K562 (cell line): ENCODE measurements at regions not wholly inside any gene's neighbourhood (a gene's known extent, or its start where the extent isn't known, plus 50 kb on each side); places are given as distances from the start of the nearest gene placed in this dataset.

ENCODE experiments used
- E2F6 ChIP-seq, 2 experiments: IDR thresholded peaks; 2 replicates each; pipeline ENCODE4 v1.6.1; 2011; ENCODE audit warnings: borderline replicate concordance in 1 of 2, control low read depth in 1 of 2, low read depth in 1 of 2, low read length in 1 of 2, mild to moderate bottlenecking in 1 of 2, mixed read lengths in 1 of 2, moderate library complexity in 1 of 2; ENCODE audit not compliant: insufficient read depth in 1 of 2, insufficient read length in 1 of 2, poor library complexity in 1 of 2, severe bottlenecking in 1 of 2; ENCODE audit errors: extremely low read depth in 1 of 2
- HNRNPLL ChIP-seq: fragments of 200-400 bp; formaldehyde crosslinking; IDR thresholded peaks from 2 replicates; pipeline ENCODE4 v1.6.1; 2017; ENCODE audit warnings: low read length, low read depth, mild to moderate bottlenecking; ENCODE audit not compliant: poor library complexity, severe bottlenecking
- MAZ ChIP-seq, 2 experiments: fragments of 450-650 bp in 1 of 2; sonication (generic) in 1 of 2; formaldehyde crosslinking; IDR thresholded peaks in 1 of 2; conservative IDR thresholded peaks in 1 of 2; 2 replicates each; pipeline versions ENCODE4 v1.4.0 to v1.5.0; 2020; ENCODE audit warnings: mild to moderate bottlenecking in 1 of 2, missing genetic modification reagents in 1 of 2
- NRF1 ChIP-seq, 2 experiments: fragments of 450-650 bp; IDR thresholded peaks in 1 of 2; conservative IDR thresholded peaks in 1 of 2; 2 replicates each; pipeline ENCODE4 v1.6.1; 2014; ENCODE audit warnings: mild to moderate bottlenecking in 2 of 2
- PHF8 ChIP-seq: fragments of 200-600 bp; sonication (generic); IDR thresholded peaks from 2 replicates; pipeline ENCODE4 v1.6.1; 2012; ENCODE audit warnings: mixed run types, mild to moderate bottlenecking, inconsistent platforms, low read length, moderate library complexity, borderline replicate concordance
- PRDM10 ChIP-seq: fragments of 450-650 bp; IDR thresholded peaks from 2 replicates; pipeline ENCODE4 v1.6.1; 2018; ENCODE audit not compliant: partially characterized antibody
- PTTG1 ChIP-seq: fragments of 450-650 bp; IDR thresholded peaks from 2 replicates; pipeline ENCODE4 v1.6.1; 2016; ENCODE audit warnings: low read depth, mild to moderate bottlenecking, missing genetic modification characterization, missing compliant biosample characterization
- RBM14 ChIP-seq: fragments of 200-400 bp; formaldehyde crosslinking; IDR thresholded peaks from 2 replicates; pipeline ENCODE4 v1.6.1; 2018; ENCODE audit warnings: low read depth, mild to moderate bottlenecking, low read length, moderate library complexity, borderline replicate concordance; ENCODE audit not compliant: insufficient read depth
- TAF15 ChIP-seq: fragments of 200-400 bp; formaldehyde crosslinking; IDR thresholded peaks from 2 replicates; pipeline ENCODE4 v1.6.1; 2017; ENCODE audit warnings: mild to moderate bottlenecking, low read depth, low read length, moderate library complexity
- YY1 ChIP-seq, 3 experiments: IDR thresholded peaks; 2 replicates each; pipeline ENCODE4 v1.6.1; 2011; ENCODE audit warnings: low read length in 2 of 3, mild to moderate bottlenecking in 2 of 3, moderate library complexity in 2 of 3, borderline replicate concordance in 1 of 3, control low read depth in 1 of 3, low read depth in 1 of 3; ENCODE audit not compliant: insufficient read depth in 3 of 3, insufficient replicate concordance in 2 of 3, control insufficient read depth in 1 of 3, insufficient read length in 1 of 3; ENCODE audit errors: extremely low read depth in 1 of 3
- ZBTB2 ChIP-seq: fragments of 450-650 bp; IDR thresholded peaks from 2 replicates; pipeline ENCODE4 v1.6.1; 2016; ENCODE audit warnings: antibody characterized with exemption
- ZNF121 ChIP-seq: sonication (generic); formaldehyde crosslinking; conservative IDR thresholded peaks from 2 replicates; pipeline ENCODE4 v1.8.0; 2022; ENCODE audit warnings: missing genetic modification reagents
- ZNF77 ChIP-seq: fragments of 250-450 bp; sonication (Bioruptor Pico); IDR thresholded peaks from 2 replicates; pipeline ENCODE4 v1.5.0; 2020

- TF ChIP-seq ZBTB2: peak; percentile 83
- TF ChIP-seq RBM14: no peak
- peak; percentile 21 for TF ChIP-seq PRDM10
- TF ChIP-seq MAZ (CRISPR knock-in tag; conservative IDR thresholded peaks at IDR 0.05 in 1 of 2, IDR thresholded peaks at IDR 0.05 in 1 of 2): 0 out of 4 replicates have a peak, but pooled peaks have one; percentile 18 to 48
- peak; percentile 72 for TF ChIP-seq ZNF121 (CRISPR knock-in tag)
- no peak for TF ChIP-seq ZNF77 (CRISPR knock-in tag)
- no peak for TF ChIP-seq PTTG1 (tag)
- TF ChIP-seq HNRNPLL: peak; percentile 66
- peak in 1 of 2 experiments; percentile 60 for TF ChIP-seq E2F6 (IDR thresholded peaks at IDR 0.05; ENCODE audit: borderline replicate concordance in 1 of 2, extremely low read depth in 1 of 2, insufficient read depth in 1 of 2, insufficient read length in 1 of 2, low read depth in 1 of 2, low read length in 1 of 2, poor library complexity in 1 of 2, severe bottlenecking in 1 of 2)
- TF ChIP-seq NRF1 (conservative IDR thresholded peaks at IDR 0.05 in 1 of 2, IDR thresholded peaks at IDR 0.05 in 1 of 2): peak; percentile 93 to 94
- peak in 2 of 3 experiments; percentile 53 to 74 for TF ChIP-seq YY1 (IDR thresholded peaks at IDR 0.05; ENCODE audit: borderline replicate concordance in 1 of 3, control insufficient read depth in 1 of 3, extremely low read depth in 1 of 3, insufficient read depth in 3 of 3, insufficient read length in 1 of 3, insufficient replicate concordance in 2 of 3, low read depth in 1 of 3, low read length in 2 of 3)
- no peak for TF ChIP-seq TAF15
- TF ChIP-seq PHF8: peak; percentile 37; the same call in 1 of the 2 replicates
Measured at GRCh38 chr5:1594357-1595106, 70.8 kb upstream of the LPCAT1 start (continued).
